ENCODE measurements at regions not wholly inside any gene's neighbourhood (a gene's known extent, or its start where the extent isn't known, plus 50 kb on each side); places are given as distances from the start of the nearest gene placed in this dataset.
A peak's percentile ranks its signal among the peaks of the same experiment; 100 is the strongest.

DNA sequence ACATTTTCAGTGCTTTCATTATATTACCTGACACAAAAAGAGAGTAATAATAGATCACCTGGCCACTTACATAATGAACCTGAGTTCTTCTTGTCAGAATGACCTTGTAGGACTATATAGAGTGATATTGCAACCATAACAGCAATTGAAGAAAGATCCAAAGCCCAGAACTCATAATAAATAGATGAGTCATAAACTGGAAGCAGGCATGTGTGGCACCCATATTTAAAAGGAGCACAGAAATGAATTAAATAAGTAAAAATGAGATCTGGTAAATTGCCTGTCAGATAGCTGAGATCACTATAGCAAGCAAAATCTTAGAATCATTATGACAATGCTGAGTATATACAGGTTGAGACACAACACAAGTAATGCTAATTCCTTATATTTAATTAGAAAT, 331.8 kb downstream of the AASDHPPT start:
- Histone ChIP-seq H3K9ac (ENCODE audit: low read length) (no peak overlapping the region), H3K27ac (ENCODE audit: low read length) (no peak overlapping the region), H3K4me2 (ENCODE audit: low read length) (no peak overlapping the region), H3K36me3 (ENCODE audit: low read depth, low read length) (no peaks in the 10 kb centered on the region), H3F3A (ENCODE audit: low read length, unreplicated experiment) (no peaks in the 10 kb centered on the region), H3K27me3 (ENCODE audit: low read length) (no peaks in the 10 kb centered on the region), H3K4me1 (ENCODE audit: insufficient read depth, low read length) (0 out of 2 replicates have a peak, but pooled peaks cover 4% of the 10 kb centered on the region), H3K9me2 (replicated peaks; ENCODE audit: low read length) (no peaks in the 10 kb centered on the region), H4K20me1 (ENCODE audit: low read length) (no peaks in the 10 kb centered on the region), H2AFZ (ENCODE audit: low read length) (no peak overlapping the region), H3K9me3 (ENCODE audit: low read length) (no peaks in the 10 kb centered on the region), H3K4me3 (ENCODE audit: low read length) (no peak overlapping the region), H3K79me2 (ENCODE audit: low read length) (no peaks in the 10 kb centered on the region)
- peak; percentile 24 for DNase-seq
- intact Hi-C loops (cut with micrococcal nuclease): no loop called here
- POLR2A ChIA-PET (ENCODE audit: unreplicated experiment): no interaction called here
- no TSS peak for BruUV-seq (replicated peaks)
- CTCF ChIA-PET: interaction anchor here (0.6 kb wide), 1 partner anchor 30 kb away, joined by 3 read pairs; no protein-coding TSS in a partner anchor
- ATAC-seq: peak; percentile 54
- no peak for TF ChIP-seq EZH2phosphoT487 (IDR thresholded peaks at IDR 0.05; ENCODE audit: borderline replicate concordance, low read length)
- TF ChIP-seq EZH2 (IDR thresholded peaks at IDR 0.05; ENCODE audit: low read length, unreplicated experiment): no peak
- no peak for TF ChIP-seq CTCF (conservative IDR thresholded peaks at IDR 0.05; ENCODE audit: low read depth, low read length)

DNA sequence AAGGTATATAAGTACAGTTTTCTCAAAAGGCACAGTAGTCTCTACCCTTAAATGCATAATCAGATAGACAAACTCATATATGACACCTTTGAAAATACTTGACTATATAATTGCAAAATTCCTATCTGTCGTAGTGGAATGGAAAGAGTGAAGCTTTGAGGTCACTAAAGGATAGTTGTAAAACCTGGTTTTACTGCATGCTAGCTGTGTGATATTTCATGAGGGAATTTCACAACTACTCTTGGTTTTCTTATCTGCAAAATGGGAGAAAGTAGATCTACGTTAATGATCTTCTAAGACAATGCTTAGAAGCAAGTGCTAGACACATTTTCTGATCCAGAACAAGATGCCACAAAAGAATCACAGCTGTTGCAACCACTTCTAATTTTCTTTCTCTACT, 332.2 kb downstream of the AASDHPPT start:
- no peak for ATAC-seq
- no TSS peak for BruUV-seq (replicated peaks)
- no peaks in the 10 kb centered on the region for H3K27me3 ChIP-seq (ENCODE audit: low read length)
- 0 out of 2 replicates have a peak, but pooled peaks cover 4% of the 10 kb centered on the region for H3K4me1 ChIP-seq (ENCODE audit: insufficient read depth, low read length)
- TF ChIP-seq CTCF (conservative IDR thresholded peaks at IDR 0.05; ENCODE audit: low read depth, low read length): no peak
- no peak for TF ChIP-seq EZH2phosphoT487 (IDR thresholded peaks at IDR 0.05; ENCODE audit: borderline replicate concordance, low read length)
- TF ChIP-seq EZH2 (IDR thresholded peaks at IDR 0.05; ENCODE audit: low read length, unreplicated experiment): no peak
- no peak overlapping the region for H3K4me3 ChIP-seq (ENCODE audit: low read length)
- ChIA-PET CTCF (interaction anchor here (0.6 kb wide), 1 partner anchor 30 kb away, joined by 3 read pairs; no protein-coding TSS in a partner anchor), POLR2A (ENCODE audit: unreplicated experiment) (interaction anchor here (0.7 kb wide), 1 partner anchor 115 kb away, joined by 4 read pairs; no protein-coding TSS in a partner anchor)
- intact Hi-C loops (cut with micrococcal nuclease): no loop called here
- no peaks in the 10 kb centered on the region for H3K79me2 ChIP-seq (ENCODE audit: low read length)
- no peaks in the 10 kb centered on the region for H3K9me3 ChIP-seq (ENCODE audit: low read length)
- no peaks in the 10 kb centered on the region for H4K20me1 ChIP-seq (ENCODE audit: low read length)
- H3K36me3 ChIP-seq (ENCODE audit: low read depth, low read length): no peaks in the 10 kb centered on the region
- no peak overlapping the region for H3K27ac ChIP-seq (ENCODE audit: low read length)
- no peaks in the 10 kb centered on the region for H3K9me2 ChIP-seq (replicated peaks; ENCODE audit: low read length)
- no peak overlapping the region for H2AFZ ChIP-seq (ENCODE audit: low read length)
- no peaks in the 10 kb centered on the region for H3F3A ChIP-seq (ENCODE audit: low read length, unreplicated experiment)
- no peak for DNase-seq
- no peak overlapping the region for H3K4me2 ChIP-seq (ENCODE audit: low read length)
- no peak overlapping the region for H3K9ac ChIP-seq (ENCODE audit: low read length)

GRCh38 chr11:106410902-106411301, 333.4 kb downstream of the AASDHPPT start:
- intact Hi-C loops (cut with micrococcal nuclease): no loop called here

More at GRCh38 chr11:106410902-106411301, 333.4 kb downstream of the AASDHPPT start:
- Histone ChIP-seq H3K9me3 (ENCODE audit: low read length) (no peaks in the 10 kb centered on the region), H3K27ac (ENCODE audit: low read length) (no peak overlapping the region), H3K36me3 (ENCODE audit: low read depth, low read length) (no peaks in the 10 kb centered on the region), H3K4me3 (ENCODE audit: low read length) (no peak overlapping the region), H3K9ac (ENCODE audit: low read length) (no peak overlapping the region), H3K79me2 (ENCODE audit: low read length) (no peaks in the 10 kb centered on the region), H4K20me1 (ENCODE audit: low read length) (no peaks in the 10 kb centered on the region), H3K27me3 (ENCODE audit: low read length) (no peaks in the 10 kb centered on the region), H2AFZ (ENCODE audit: low read length) (no peak overlapping the region), H3K4me1 (ENCODE audit: insufficient read depth, low read length) (0 out of 2 replicates have a peak, but pooled peaks cover 4% of the 10 kb centered on the region), H3K4me2 (ENCODE audit: low read length) (no peak overlapping the region), H3F3A (ENCODE audit: low read length, unreplicated experiment) (no peaks in the 10 kb centered on the region), H3K9me2 (replicated peaks; ENCODE audit: low read length) (no peaks in the 10 kb centered on the region)
- DNase-seq: no peak
- ChIA-PET POLR2A (ENCODE audit: unreplicated experiment) (no interaction called here), CTCF (no interaction called here)
- TF ChIP-seq CTCF (conservative IDR thresholded peaks at IDR 0.05; ENCODE audit: low read depth, low read length): no peak
- TF ChIP-seq EZH2phosphoT487 (IDR thresholded peaks at IDR 0.05; ENCODE audit: borderline replicate concordance, low read length): no peak
- TF ChIP-seq EZH2 (IDR thresholded peaks at IDR 0.05; ENCODE audit: low read length, unreplicated experiment): no peak
- BruUV-seq (replicated peaks): no TSS peak
- ATAC-seq: no peak

All from PC-3 (cell line).